ENCODE measurements at regions not wholly inside any gene's neighbourhood (a gene's known extent, or its start where the extent isn't known, plus 50 kb on each side); places are given as distances from the start of the nearest gene placed in this dataset.

- ATAC-seq (no peak), DNase-seq (no peak)
- WGBS (ENCODE audit: insufficient coverage), result 79% methylated on average over 4 of the region's 4 CpGs
- no peaks in the 10 kb centered on the region for H3K27me3 ChIP-seq (ENCODE audit: control insufficient read depth, insufficient read depth, low read length)
- H3K4me1 ChIP-seq (ENCODE audit: control insufficient read depth, insufficient read depth, low read length), result peaks cover 24% of the 10 kb centered on the region
- no peaks in the 10 kb centered on the region for H3K36me3 ChIP-seq (ENCODE audit: control insufficient read depth, insufficient read depth, low read length)
- no peak overlapping the region for H3K27ac Mint-ChIP-seq
- no peaks in the 10 kb centered on the region for H3K27me3 Mint-ChIP-seq (ENCODE audit: low read depth in 2 of 2)
- intact Hi-C loops (cut with micrococcal nuclease), result no loop called here
- peaks cover 3% of the 10 kb centered on the region for H3K9me3 ChIP-seq (ENCODE audit: control insufficient read depth, insufficient read depth, low read length)
- TF ChIP-seq CTCF (IDR thresholded peaks at IDR 0.05), result no peak
- no peak overlapping the region for H3K27ac ChIP-seq (ENCODE audit: low read length)
- H3K4me3 Mint-ChIP-seq, result no peak overlapping the region
- H3K9me3 Mint-ChIP-seq, result no peaks in the 10 kb centered on the region
- H3K4me3 ChIP-seq (ENCODE audit: low read length), result no peak overlapping the region
- no peaks in the 10 kb centered on the region for H3K36me3 Mint-ChIP-seq
- H3K4me1 Mint-ChIP-seq, result peaks cover 14 to 19% of the 10 kb centered on the region in 2 donors
Observed at GRCh38 chr3:46132565-46132964, 75.5 kb downstream of the CCR1 start.

- no peaks in the 10 kb centered on the region for H3K36me3 Mint-ChIP-seq
- no peak overlapping the region for H3K4me3 ChIP-seq (ENCODE audit: low read length)
- no peaks in the 10 kb centered on the region for H3K9me3 Mint-ChIP-seq
- H3K9me3 ChIP-seq (ENCODE audit: control insufficient read depth, insufficient read depth, low read length), result peaks cover 3% of the 10 kb centered on the region
- no peak for TF ChIP-seq CTCF (IDR thresholded peaks at IDR 0.05)
- H3K27ac ChIP-seq (ENCODE audit: low read length), result no peak overlapping the region
- DNase-seq (no peak), ATAC-seq (no peak)
- no peaks in the 10 kb centered on the region for H3K27me3 ChIP-seq (ENCODE audit: control insufficient read depth, insufficient read depth, low read length)
- H3K27ac Mint-ChIP-seq, result no peak overlapping the region
- no peaks in the 10 kb centered on the region for H3K27me3 Mint-ChIP-seq (ENCODE audit: low read depth in 2 of 2)
- no peaks in the 10 kb centered on the region for H3K36me3 ChIP-seq (ENCODE audit: control insufficient read depth, insufficient read depth, low read length)
- no peak overlapping the region for H3K4me3 Mint-ChIP-seq
- H3K4me1 ChIP-seq (ENCODE audit: control insufficient read depth, insufficient read depth, low read length), result peaks cover 24% of the 10 kb centered on the region
- intact Hi-C loops (cut with micrococcal nuclease), result no loop called here
- peaks cover 14 to 19% of the 10 kb centered on the region in 2 donors for H3K4me1 Mint-ChIP-seq
- 97% methylated on average over 8 of the region's 8 CpGs for WGBS (ENCODE audit: insufficient coverage)
Observed at GRCh38 chr3:46131884-46132450, 76.1 kb downstream of the CCR1 start.

GRCh38 chr3:46130631-46131310 is 77.3 kb downstream of the CCR1 start:
- TF ChIP-seq CTCF (IDR thresholded peaks at IDR 0.05), result no peak
- Mint-ChIP-seq H3K27me3 (ENCODE audit: low read depth in 2 of 2) (peaks cover 0 to 3% of the 10 kb centered on the region in 2 donors), H3K4me1 (peaks cover 14 to 19% of the 10 kb centered on the region in 2 donors), H3K9me3 (no peaks in the 10 kb centered on the region), H3K36me3 (no peaks in the 10 kb centered on the region), H3K27ac (peak overlapping the region; percentile 0 to 8), H3K4me3 (no peak overlapping the region)
- intact Hi-C loops (cut with micrococcal nuclease), result no loop called here
- 83% methylated on average over 7 of the region's 7 CpGs for WGBS (ENCODE audit: insufficient coverage)
- DNase-seq (no peak), ATAC-seq (no peak)
- no peaks in the 10 kb centered on the region for H3K36me3 ChIP-seq (ENCODE audit: control insufficient read depth, insufficient read depth, low read length)
- H3K9me3 ChIP-seq (ENCODE audit: control insufficient read depth, insufficient read depth, low read length), result no peaks in the 10 kb centered on the region
- H3K27ac ChIP-seq (ENCODE audit: low read length), result no peak overlapping the region
- no peak overlapping the region for H3K4me3 ChIP-seq (ENCODE audit: low read length)
- H3K27me3 ChIP-seq (ENCODE audit: control insufficient read depth, insufficient read depth, low read length), result no peaks in the 10 kb centered on the region
- H3K4me1 ChIP-seq (ENCODE audit: control insufficient read depth, insufficient read depth, low read length), result peaks cover 24% of the 10 kb centered on the region
